BLaER1 treated with 17β-estradiol and CSF1 and Interleukin-3, amounts not matched to agents 10 nM and 100 nM (cell line): ENCODE measurements at regions not wholly inside any gene's neighbourhood (a gene's known extent, or its start where the extent isn't known, plus 50 kb on each side); places are given as distances from the start of the nearest gene placed in this dataset.

Experiments used
- H3K27ac ChIP-seq, 11 experiments: shearing (Covaris generic); formaldehyde crosslinking; 2 replicates each; pipeline ENCODE4 v1.8.1; 2022
- H3K27me3 ChIP-seq, 11 experiments: shearing (Covaris generic); formaldehyde crosslinking; 2 replicates each; pipeline ENCODE4 v1.8.1; 2022
- H3K36me3 ChIP-seq, 11 experiments: shearing (Covaris generic); formaldehyde crosslinking; 2 replicates each; pipeline ENCODE4 v1.8.1; 2022
- H3K4me1 ChIP-seq, 10 experiments: shearing (Covaris generic); formaldehyde crosslinking; 2 replicates each; pipeline ENCODE4 v1.8.1; 2022
- H3K4me2 ChIP-seq, 11 experiments: shearing (Covaris generic); formaldehyde crosslinking; 2 replicates each; pipeline ENCODE4 v1.8.1; 2022
- H3K4me3 ChIP-seq, 10 experiments: shearing (Covaris generic); formaldehyde crosslinking; 2 replicates each; pipeline ENCODE4 v1.8.1; 2022
- H3K9ac ChIP-seq, 11 experiments: shearing (Covaris generic); formaldehyde crosslinking; 2 replicates each; pipeline ENCODE4 v1.8.1; 2022
- H3K9me3 ChIP-seq, 11 experiments: shearing (Covaris generic); formaldehyde crosslinking; replicated peaks in 1 of 11; 2 replicates each; pipeline ENCODE4 v1.8.1; 2022
- H4K20me1 ChIP-seq, 11 experiments: shearing (Covaris generic); formaldehyde crosslinking; 2 replicates each; pipeline ENCODE4 v1.8.1; 2022
- Cebpa-rat ChIP-seq, 11 experiments: shearing (Covaris generic); IDR thresholded peaks; 2 replicates each; pipeline ENCODE4 v1.8.1; 2022

GRCh38 chr4:157999723-158000122 is 173.1 kb downstream of the GASK1B start:
- H3K9me3 ChIP-seq, result peaks cover 0 to 15% (median 0%) of the 10 kb centered on the region in 11 experiments; a peak in 5 of 22 replicates
- H4K20me1 ChIP-seq, result no peaks in the 10 kb centered on the region
- no peaks in the 10 kb centered on the region for H3K27me3 ChIP-seq
- H3K4me2 ChIP-seq, result no peak overlapping the region
- no peak for TF ChIP-seq Cebpa-rat (IDR thresholded peaks at IDR 0.05)
- no peak overlapping the region for H3K4me3 ChIP-seq
- peaks cover 0 to 58% (median 16%) of the 10 kb centered on the region in 10 experiments; a peak in 11 of 20 replicates for H3K4me1 ChIP-seq
- H3K9ac ChIP-seq, result no peak overlapping the region
- no peaks in the 10 kb centered on the region for H3K36me3 ChIP-seq
- H3K27ac ChIP-seq, result peak overlapping the region in 2 of 11 experiments; percentile 18 to 30; a peak in 1 of 22 replicates

GRCh38 chr4:157997296-157997695 is 175.5 kb downstream of the GASK1B start:
- H3K4me3 ChIP-seq, result no peak overlapping the region
- H3K27me3 ChIP-seq, result no peaks in the 10 kb centered on the region
- no peaks in the 10 kb centered on the region for H4K20me1 ChIP-seq
- TF ChIP-seq Cebpa-rat (IDR thresholded peaks at IDR 0.05), result no peak
- peaks cover 0 to 15% (median 0%) of the 10 kb centered on the region in 11 experiments; a peak in 5 of 22 replicates for H3K9me3 ChIP-seq
- H3K9ac ChIP-seq, result no peak overlapping the region
- H3K27ac ChIP-seq, result peak overlapping the region in 4 of 11 experiments; percentile 35 to 75 (median 52); a peak in 6 of 22 replicates
- H3K4me2 ChIP-seq, result peak overlapping the region in 2 of 11 experiments; percentile 18 to 22; a peak in 2 of 22 replicates
- H3K36me3 ChIP-seq, result no peaks in the 10 kb centered on the region
- H3K4me1 ChIP-seq, result peaks cover 0 to 54% (median 3%) of the 10 kb centered on the region in 10 experiments; a peak in 10 of 20 replicates

GRCh38 chr4:157996061-157997028 is 176.5 kb downstream of the GASK1B start:
- no peak overlapping the region for H3K4me3 ChIP-seq
- TF ChIP-seq Cebpa-rat (IDR thresholded peaks at IDR 0.05), result no peak
- H3K27ac ChIP-seq, result peak overlapping the region in 7 of 11 experiments; percentile 6 to 75 (median 52); a peak in 10 of 22 replicates
- H3K9ac ChIP-seq, result no peak overlapping the region
- no peaks in the 10 kb centered on the region for H3K36me3 ChIP-seq
- peaks cover 0 to 15% (median 0%) of the 10 kb centered on the region in 11 experiments; a peak in 5 of 22 replicates for H3K9me3 ChIP-seq
- peak overlapping the region in 3 of 11 experiments; percentile 19 to 43 (median 31); a peak in 4 of 22 replicates for H3K4me2 ChIP-seq
- H4K20me1 ChIP-seq, result no peaks in the 10 kb centered on the region
- no peaks in the 10 kb centered on the region for H3K27me3 ChIP-seq
- H3K4me1 ChIP-seq, result peaks cover 0 to 53% (median 2%) of the 10 kb centered on the region in 10 experiments; a peak in 10 of 20 replicates

- Histone ChIP-seq H3K4me3 (no peak overlapping the region), H3K9me3 (peaks cover 0 to 10% (median 0%) of the 10 kb centered on the region in 11 experiments; a peak in 2 of 22 replicates), H4K20me1 (no peaks in the 10 kb centered on the region), H3K27me3 (no peaks in the 10 kb centered on the region), H3K36me3 (no peaks in the 10 kb centered on the region), H3K4me2 (peak overlapping the region in 4 of 11 experiments; percentile 33 to 75 (median 42); a peak in 7 of 22 replicates), H3K27ac (peak overlapping the region in 7 of 11 experiments; percentile 25 to 75 (median 71); a peak in 11 of 22 replicates), H3K4me1 (peaks cover 0 to 68% (median 3%) of the 10 kb centered on the region in 10 experiments; a peak in 10 of 20 replicates), H3K9ac (peak overlapping the region in 1 of 11 experiments; percentile 29; a peak in 2 of 22 replicates)
- no peak for TF ChIP-seq Cebpa-rat (IDR thresholded peaks at IDR 0.05)
Measured at GRCh38 chr4:157994863-157995262, 178.0 kb downstream of the GASK1B start.

GRCh38 chr4:157992948-157993839 is 179.6 kb downstream of the GASK1B start:
- peaks cover 0 to 84% (median 6%) of the 10 kb centered on the region in 10 experiments; a peak in 10 of 20 replicates for H3K4me1 ChIP-seq
- H4K20me1 ChIP-seq, result no peaks in the 10 kb centered on the region
- H3K27me3 ChIP-seq, result no peaks in the 10 kb centered on the region
- peak overlapping the region in 9 of 11 experiments; percentile 31 to 87 (median 75); a peak in 17 of 22 replicates for H3K27ac ChIP-seq
- H3K4me2 ChIP-seq, result peak overlapping the region in 4 of 11 experiments; percentile 8 to 72 (median 60); a peak in 4 of 22 replicates
- H3K9me3 ChIP-seq, result peaks cover 0 to 8% (median 0%) of the 10 kb centered on the region in 11 experiments; a peak in 1 of 22 replicates
- no peak for TF ChIP-seq Cebpa-rat (IDR thresholded peaks at IDR 0.05)
- H3K9ac ChIP-seq, result peak overlapping the region in 5 of 11 experiments; percentile 9 to 80 (median 61); a peak in 6 of 22 replicates
- no peak overlapping the region for H3K4me3 ChIP-seq
- no peaks in the 10 kb centered on the region for H3K36me3 ChIP-seq

GRCh38 chr4:157992038-157992705 is 180.7 kb downstream of the GASK1B start:
- H3K36me3 ChIP-seq, result no peaks in the 10 kb centered on the region
- peak overlapping the region in 6 of 11 experiments; percentile 46 to 80 (median 65); a peak in 11 of 22 replicates for H3K9ac ChIP-seq
- H3K27me3 ChIP-seq, result no peaks in the 10 kb centered on the region
- H3K4me3 ChIP-seq, result peak overlapping the region in 1 of 10 experiments; percentile 29; a peak in 2 of 20 replicates
- H3K9me3 ChIP-seq, result 0 out of 22 replicates have a peak, but pooled peaks cover 0 to 8% (median 0%) of the 10 kb centered on the region in 11 experiments
- peak overlapping the region in 9 of 11 experiments; percentile 31 to 87 (median 75); a peak in 17 of 22 replicates for H3K27ac ChIP-seq
- H3K4me2 ChIP-seq, result peak overlapping the region in 5 of 11 experiments; percentile 47 to 72 (median 57); a peak in 9 of 22 replicates
- no peaks in the 10 kb centered on the region for H4K20me1 ChIP-seq
- peaks cover 0 to 90% (median 6%) of the 10 kb centered on the region in 10 experiments; a peak in 10 of 20 replicates for H3K4me1 ChIP-seq
- 0 out of 22 replicates have a peak, but pooled peaks of 2 of the 11 experiments have one; percentile 22 to 32 for TF ChIP-seq Cebpa-rat (IDR thresholded peaks at IDR 0.05)

GRCh38 chr4:157988641-157989040 is 184.2 kb downstream of the GASK1B start:
- TF ChIP-seq Cebpa-rat (IDR thresholded peaks at IDR 0.05), result no peak
- no peaks in the 10 kb centered on the region for H3K27me3 ChIP-seq
- peaks cover 0 to 10% (median 0%) of the 10 kb centered on the region in 11 experiments; a peak in 4 of 22 replicates for H3K9me3 ChIP-seq
- H3K9ac ChIP-seq, result no peak overlapping the region
- H3K4me2 ChIP-seq, result peak overlapping the region in 5 of 11 experiments; percentile 2 to 79 (median 57); a peak in 9 of 22 replicates
- no peaks in the 10 kb centered on the region for H3K36me3 ChIP-seq
- H3K4me1 ChIP-seq, result peaks cover 0 to 79% (median 3%) of the 10 kb centered on the region in 10 experiments; a peak in 10 of 20 replicates
- H3K4me3 ChIP-seq, result no peak overlapping the region
- H4K20me1 ChIP-seq, result no peaks in the 10 kb centered on the region
- H3K27ac ChIP-seq, result peak overlapping the region in 4 of 11 experiments; percentile 35 to 40 (median 36); a peak in 6 of 22 replicates
